GM18499 (cell line): ENCODE measurements at regions not wholly inside any gene's neighbourhood (a gene's known extent, or its start where the extent isn't known, plus 50 kb on each side); places are given as distances from the start of the nearest gene placed in this dataset.

Experiments used
- ATAC-seq: cut with Tn5 transposase; IDR thresholded peaks from one replicate; pipeline ENCODE4 v1.9.1; 2021; ENCODE audit warnings: moderate number of reproducible peaks; ENCODE audit not compliant: insufficient read depth, unreplicated experiment

- ATAC-seq, result no peak
Observed at GRCh38 chr15:62619526-62619925, 423.0 kb upstream of the TPM1 start.

DNA sequence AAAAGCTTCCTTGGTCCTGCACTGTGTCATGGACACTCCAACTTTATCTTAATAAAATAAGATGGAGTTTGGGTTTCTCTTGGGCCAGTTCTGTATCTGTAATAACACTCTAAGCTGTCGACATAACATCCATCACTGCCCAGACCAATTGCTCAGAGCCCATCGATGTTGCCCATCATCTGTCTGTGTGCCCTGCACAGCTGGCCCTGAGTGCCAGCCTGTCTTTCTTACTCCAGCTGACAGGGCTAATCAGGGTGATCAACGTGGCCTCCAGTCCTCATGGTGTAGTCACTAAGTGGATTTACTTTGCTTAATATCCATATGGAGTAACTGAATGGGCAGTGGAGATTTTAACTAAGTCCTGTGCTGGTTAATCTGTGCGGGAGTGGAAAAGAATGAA, 419.8 kb upstream of the TPM1 start:
- ATAC-seq, result no peak

- no peak for ATAC-seq
Observed at GRCh38 chr15:62624547-62625378, 417.8 kb upstream of the TPM1 start.

- ATAC-seq, result no peak
Observed at GRCh38 chr15:62625429-62626033, 417.0 kb upstream of the TPM1 start.

DNA sequence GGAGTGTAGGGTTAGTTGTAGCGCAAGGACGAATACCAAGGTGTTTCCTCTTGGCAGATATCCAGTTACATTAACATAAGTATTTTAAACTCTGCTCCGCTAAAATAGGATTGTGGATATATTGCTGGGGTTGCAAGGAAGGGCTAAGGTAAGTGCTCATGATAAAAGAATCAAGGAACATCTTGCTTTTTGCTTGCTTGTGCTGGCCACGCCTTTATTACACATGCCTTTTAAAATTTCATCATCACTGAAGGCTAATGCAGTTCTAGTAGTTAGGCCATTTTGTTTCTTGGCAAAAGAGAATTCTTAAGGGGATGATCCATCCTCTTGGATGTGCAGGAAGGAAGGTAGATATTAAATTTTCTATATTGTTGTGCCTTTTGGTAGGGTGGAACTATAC, 415.6 kb upstream of the TPM1 start:
- ATAC-seq, result no peak

DNA sequence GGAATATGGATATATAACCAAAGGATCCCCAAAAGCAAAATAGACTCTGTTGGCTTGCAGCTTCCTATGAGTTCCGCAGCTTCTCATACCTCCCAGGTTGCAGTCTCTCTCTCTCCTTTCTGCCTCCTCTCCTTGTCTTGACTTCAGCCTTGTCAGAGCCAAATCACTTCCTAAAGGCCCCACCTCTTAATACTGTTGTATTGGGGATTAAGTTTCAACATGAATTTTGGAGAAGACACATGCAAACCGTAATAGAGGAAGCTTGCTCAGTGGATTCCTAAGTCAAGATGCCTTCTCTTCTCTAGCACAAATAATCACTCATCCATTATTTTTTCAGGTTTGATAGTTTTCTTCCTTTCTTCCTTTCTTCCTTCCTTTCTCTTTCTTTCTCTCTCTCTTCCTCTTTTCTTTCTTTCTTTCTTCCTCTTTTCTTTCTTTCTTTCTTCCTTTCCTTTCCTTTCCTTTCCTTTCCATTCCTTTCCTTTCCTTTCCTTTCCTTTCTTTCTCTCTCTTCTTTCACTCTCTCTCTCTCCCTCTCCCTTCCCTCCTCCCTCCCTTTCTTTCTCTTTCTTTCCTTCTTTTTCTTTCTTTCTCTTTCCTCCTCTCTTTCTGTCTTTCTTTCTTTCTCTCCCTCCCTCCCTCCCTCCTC, 411.3 kb upstream of the TPM1 start:
- ATAC-seq, result no peak

DNA sequence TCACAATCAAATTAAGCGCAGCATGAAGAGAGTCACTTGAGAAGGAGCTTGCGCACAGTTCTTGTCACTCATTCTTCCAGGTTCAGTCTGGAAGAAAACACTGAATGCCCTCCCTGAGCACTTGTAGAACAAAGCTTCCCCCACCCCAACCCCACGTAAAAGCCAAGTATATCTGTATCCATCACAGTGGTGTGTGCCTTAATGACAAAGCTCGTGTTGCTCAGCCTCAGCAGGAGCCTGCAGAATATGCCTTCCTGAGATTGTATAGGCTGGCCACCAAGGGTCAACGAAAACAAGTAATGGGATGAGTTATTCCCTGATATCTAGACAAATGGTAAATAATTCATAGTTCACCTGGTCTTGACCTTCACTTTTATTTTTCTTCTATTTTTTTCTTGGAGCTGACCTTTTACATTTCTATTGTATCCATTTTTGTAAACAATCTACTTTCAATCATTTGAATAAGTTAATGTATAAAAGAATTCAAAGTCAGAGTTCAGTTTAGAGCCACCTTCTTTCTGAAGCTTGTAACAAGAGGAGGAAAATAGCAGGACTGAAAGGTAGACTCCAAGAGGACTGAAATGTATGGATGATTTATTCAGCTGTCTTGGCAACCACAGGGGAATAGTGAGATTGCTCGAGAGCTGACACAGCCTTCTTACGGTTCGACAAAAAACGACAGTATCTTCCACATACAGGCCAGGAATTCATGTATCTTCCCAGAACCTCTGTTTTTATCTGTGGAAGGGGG, 405.5 kb upstream of the TPM1 start:
- no peak for ATAC-seq

DNA sequence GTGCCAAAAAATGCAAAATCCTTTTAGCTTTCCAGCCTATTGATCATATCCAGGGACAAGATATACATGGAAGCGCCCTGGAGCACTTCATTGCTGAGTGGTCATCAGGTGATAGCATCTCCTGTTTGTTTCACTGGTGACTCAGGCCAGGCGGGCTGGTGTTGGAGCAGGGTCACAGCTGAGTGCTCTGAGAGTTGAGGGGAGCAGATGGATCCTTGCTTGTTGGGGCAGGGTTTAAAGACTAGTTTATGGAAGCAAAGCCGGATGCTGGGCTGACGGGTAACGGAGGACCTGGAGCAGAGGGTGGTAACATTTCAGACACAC, 405.0 kb upstream of the TPM1 start:
- ATAC-seq, result no peak

- no peak for ATAC-seq
Observed at GRCh38 chr15:62637950-62638619, 404.5 kb upstream of the TPM1 start.

GRCh38 chr15:62639432-62639831, 403.1 kb upstream of the TPM1 start:
- ATAC-seq, result no peak

- no peak for ATAC-seq
Observed at GRCh38 chr15:62639906-62640605, 402.5 kb upstream of the TPM1 start.

DNA sequence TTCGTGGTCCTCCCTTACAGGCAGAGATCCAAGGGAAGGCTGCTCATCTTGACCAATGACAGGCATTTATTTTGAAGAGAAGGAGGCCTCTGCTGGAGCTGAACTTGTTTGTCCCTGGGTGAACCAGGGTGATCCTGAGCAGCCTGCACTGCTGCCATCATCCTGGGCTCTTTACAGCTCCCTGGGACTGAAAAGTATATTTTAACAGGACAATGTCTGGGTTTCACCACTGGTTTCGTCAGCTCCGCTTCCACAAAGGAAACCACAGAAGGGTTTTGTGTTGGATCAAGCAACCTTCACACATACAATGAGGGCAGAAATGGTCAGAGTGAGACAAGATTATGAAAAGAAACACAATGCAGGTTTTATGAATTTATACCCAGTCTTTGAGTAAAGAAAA, 400.7 kb upstream of the TPM1 start:
- ATAC-seq, result no peak

GRCh38 chr15:62643572-62643971, 399.0 kb upstream of the TPM1 start:
- no peak for ATAC-seq

GRCh38 chr15:62644216-62644888, 398.2 kb upstream of the TPM1 start:
- no peak for ATAC-seq

- ATAC-seq, result no peak
Observed at GRCh38 chr15:62644889-62645742, 397.4 kb upstream of the TPM1 start.

DNA sequence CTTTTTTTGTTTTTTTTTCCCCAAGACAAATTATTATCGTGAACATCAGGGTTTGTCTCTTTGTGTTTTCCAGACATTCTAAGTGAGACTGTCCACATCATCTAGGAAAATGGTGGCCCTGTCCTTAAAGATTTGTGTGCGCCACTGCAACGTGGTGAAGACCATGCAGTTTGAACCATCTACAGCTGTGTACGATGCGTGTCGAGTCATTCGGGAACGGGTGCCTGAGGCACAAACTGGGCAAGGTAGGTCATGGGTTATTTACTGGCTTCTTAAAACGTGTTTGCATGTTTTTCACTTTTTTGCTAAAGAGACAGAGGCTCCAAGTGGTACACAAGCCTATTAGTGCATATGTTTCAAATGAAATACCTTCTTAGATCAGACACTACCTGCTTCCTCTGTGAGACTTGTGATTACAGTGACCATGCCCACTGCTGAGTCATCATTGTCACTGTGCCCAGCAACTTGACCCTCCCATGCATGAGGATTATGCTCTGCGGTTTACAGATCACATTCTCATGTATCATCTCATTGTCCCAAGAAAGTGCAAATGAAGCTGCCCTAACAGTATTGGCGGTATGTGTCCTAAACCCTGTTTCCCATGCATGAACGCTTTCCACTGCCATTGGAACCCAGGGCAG, 395.2 kb upstream of the TPM1 start:
- no peak for ATAC-seq

GRCh38 chr15:62647843-62648505, 394.6 kb upstream of the TPM1 start:
- no peak for ATAC-seq
